DOHH2 (cell line): ENCODE measurements at regions not wholly inside any gene's neighbourhood (a gene's known extent, or its start where the extent isn't known, plus 50 kb on each side); places are given as distances from the start of the nearest gene placed in this dataset.

Experiments used
- H3F3A ChIP-seq: fragments of 200-600 bp; sonication (generic), shearing (Covaris generic); 2 replicates; pipeline ENCODE4 v1.6.0; 2016; ENCODE audit warnings: antibody characterized with exemption, mild to moderate bottlenecking; ENCODE audit not compliant: control insufficient read depth, insufficient read depth
- H3K27ac ChIP-seq: fragments of 200-600 bp; sonication (generic); 2 replicates; pipeline ENCODE4 v1.5.1; 2014; ENCODE audit warnings: low read depth, mild to moderate bottlenecking, low read length, moderate library complexity
- H3K27me3 ChIP-seq: fragments of 200-600 bp; sonication (generic); 2 replicates; pipeline ENCODE4 v1.6.1; 2014; ENCODE audit warnings: mild to moderate bottlenecking, low read length, mixed read lengths; ENCODE audit not compliant: control insufficient read depth
- H3K36me3 ChIP-seq: fragments of 200-600 bp; sonication (generic); 2 replicates; pipeline ENCODE4 v1.6.1; 2014; ENCODE audit warnings: mild to moderate bottlenecking, low read length, moderate library complexity, mixed read lengths; ENCODE audit not compliant: control insufficient read depth
- H3K4me1 ChIP-seq: fragments of 200-600 bp; sonication (generic); 2 replicates; pipeline ENCODE4 v1.6.1; 2014; ENCODE audit warnings: mild to moderate bottlenecking, low read length, mixed read lengths; ENCODE audit not compliant: control insufficient read depth
- H3K4me2 ChIP-seq: fragments of 200-600 bp; sonication (generic); 2 replicates; pipeline ENCODE4 v1.6.0; 2014; ENCODE audit warnings: mild to moderate bottlenecking, low read length, moderate library complexity
- H3K4me3 ChIP-seq: fragments of 200-600 bp; sonication (generic); 2 replicates; pipeline ENCODE4 v1.5.1; 2014; ENCODE audit warnings: mild to moderate bottlenecking, low read length, mixed read lengths
- H3K79me2 ChIP-seq: fragments of 200-600 bp; sonication (generic); 2 replicates; pipeline ENCODE4 v1.6.1; 2014; ENCODE audit warnings: mild to moderate bottlenecking, low read length, mixed read lengths; ENCODE audit not compliant: control insufficient read depth
- H3K9me2 ChIP-seq: fragments of 200-600 bp; sonication (generic); replicated peaks from 2 replicates; pipeline ENCODE4 v1.6.1; 2014; ENCODE audit warnings: mild to moderate bottlenecking, low read length, mixed read lengths; ENCODE audit not compliant: control insufficient read depth
- H3K9me3 ChIP-seq: fragments of 200-600 bp; sonication (generic); 2 replicates; pipeline ENCODE4 v1.6.1; 2014; ENCODE audit warnings: antibody characterized with exemption, low read length, mixed read lengths; ENCODE audit not compliant: control insufficient read depth, insufficient read depth
- H4K20me1 ChIP-seq: fragments of 200-600 bp; sonication (generic); 2 replicates; pipeline ENCODE4 v1.6.0; 2014; ENCODE audit warnings: low read depth, mild to moderate bottlenecking, antibody characterized with exemption, low read length, moderate library complexity; ENCODE audit not compliant: control insufficient read depth, insufficient read depth
- EZH2phosphoT487 ChIP-seq: fragments of 200-600 bp; sonication (generic); IDR thresholded peaks from 2 replicates; pipeline ENCODE4 v1.6.1; 2017; ENCODE audit warnings: borderline replicate concordance, mild to moderate bottlenecking, antibody characterized with exemption, low read length, moderate library complexity, mixed read lengths
- TF ChIP-seq, protein P1 (sequence below): fragments of 200-600 bp; sonication (generic); IDR thresholded peaks from one replicate; pipeline ENCODE4 v1.5.1; 2014; ENCODE audit warnings: antibody characterized with exemption, mild to moderate bottlenecking, low read depth, low read length; ENCODE audit not compliant: poor library complexity, severe bottlenecking

GRCh38 chr14:95796788-95797187, 79.8 kb upstream of the TUNAR start:
- Histone ChIP-seq H3F3A (no peaks in the 10 kb centered on the region), H3K79me2 (no peaks in the 10 kb centered on the region), H3K4me3 (no peak overlapping the region), H3K9me3 (no peaks in the 10 kb centered on the region), H3K27me3 (0 out of 2 replicates have a peak, but pooled peaks cover 3% of the 10 kb centered on the region), H3K36me3 (no peaks in the 10 kb centered on the region), H4K20me1 (no peaks in the 10 kb centered on the region), H3K27ac (no peak overlapping the region), H3K4me1 (no peaks in the 10 kb centered on the region), H3K4me2 (no peak overlapping the region), H3K9me2 (no peaks in the 10 kb centered on the region)
- TF ChIP-seq EZH2phosphoT487: no peak
- TF ChIP-seq, protein P1, sequence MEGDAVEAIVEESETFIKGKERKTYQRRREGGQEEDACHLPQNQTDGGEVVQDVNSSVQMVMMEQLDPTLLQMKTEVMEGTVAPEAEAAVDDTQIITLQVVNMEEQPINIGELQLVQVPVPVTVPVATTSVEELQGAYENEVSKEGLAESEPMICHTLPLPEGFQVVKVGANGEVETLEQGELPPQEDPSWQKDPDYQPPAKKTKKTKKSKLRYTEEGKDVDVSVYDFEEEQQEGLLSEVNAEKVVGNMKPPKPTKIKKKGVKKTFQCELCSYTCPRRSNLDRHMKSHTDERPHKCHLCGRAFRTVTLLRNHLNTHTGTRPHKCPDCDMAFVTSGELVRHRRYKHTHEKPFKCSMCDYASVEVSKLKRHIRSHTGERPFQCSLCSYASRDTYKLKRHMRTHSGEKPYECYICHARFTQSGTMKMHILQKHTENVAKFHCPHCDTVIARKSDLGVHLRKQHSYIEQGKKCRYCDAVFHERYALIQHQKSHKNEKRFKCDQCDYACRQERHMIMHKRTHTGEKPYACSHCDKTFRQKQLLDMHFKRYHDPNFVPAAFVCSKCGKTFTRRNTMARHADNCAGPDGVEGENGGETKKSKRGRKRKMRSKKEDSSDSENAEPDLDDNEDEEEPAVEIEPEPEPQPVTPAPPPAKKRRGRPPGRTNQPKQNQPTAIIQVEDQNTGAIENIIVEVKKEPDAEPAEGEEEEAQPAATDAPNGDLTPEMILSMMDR: no peak

- Histone ChIP-seq H3K9me2 (no peaks in the 10 kb centered on the region), H3K27me3 (no peaks in the 10 kb centered on the region), H3K9me3 (no peaks in the 10 kb centered on the region), H4K20me1 (no peaks in the 10 kb centered on the region), H3K27ac (no peak overlapping the region), H3K4me1 (no peaks in the 10 kb centered on the region), H3K79me2 (no peaks in the 10 kb centered on the region), H3K4me3 (no peak overlapping the region), H3K4me2 (no peak overlapping the region), H3K36me3 (no peaks in the 10 kb centered on the region), H3F3A (no peaks in the 10 kb centered on the region)
- TF ChIP-seq EZH2phosphoT487: no peak
- TF ChIP-seq, protein P1: no peak
Measured at GRCh38 chr14:95787941-95788340, 74.0 kb upstream of the TCL1A start.

DNA sequence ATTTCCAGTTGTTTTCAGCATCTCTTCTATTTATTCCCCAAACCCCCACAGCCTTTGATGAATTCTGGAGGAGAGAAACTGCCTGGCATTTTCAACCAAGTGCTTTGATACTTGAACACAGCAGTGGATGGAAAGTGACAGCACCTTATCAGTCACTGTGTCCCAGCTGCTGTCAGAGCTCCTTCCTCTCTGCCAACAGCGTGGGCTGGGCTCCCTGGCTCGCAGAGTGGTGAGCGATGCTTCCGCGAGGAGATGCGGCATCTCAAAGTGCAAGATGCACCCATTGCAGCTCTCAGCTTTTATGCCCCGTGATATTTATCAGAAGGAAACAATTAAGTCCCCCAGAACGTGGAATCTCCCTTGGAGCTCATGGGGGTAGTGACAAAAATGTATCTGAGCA, 72.6 kb upstream of the TCL1A start:
- Histone ChIP-seq H4K20me1 (no peaks in the 10 kb centered on the region), H3K36me3 (no peaks in the 10 kb centered on the region), H3F3A (no peaks in the 10 kb centered on the region), H3K4me3 (no peak overlapping the region), H3K4me2 (no peak overlapping the region), H3K9me2 (no peaks in the 10 kb centered on the region), H3K27me3 (no peaks in the 10 kb centered on the region; the same call in 1 of the 2 replicates), H3K9me3 (no peaks in the 10 kb centered on the region), H3K79me2 (no peaks in the 10 kb centered on the region), H3K27ac (no peak overlapping the region), H3K4me1 (no peaks in the 10 kb centered on the region)
- TF ChIP-seq, protein P1: no peak
- TF ChIP-seq EZH2phosphoT487: no peak
